ENCODE measurements at regions not wholly inside any gene's neighbourhood (a gene's known extent, or its start where the extent isn't known, plus 50 kb on each side); places are given as distances from the start of the nearest gene placed in this dataset.
"Not testable (repeated sequence)": the region's sequence is repeated elsewhere in the genome, so short reads cannot be mapped to it uniquely, and the experiment has no call there.

- TF ChIP-seq JUND (IDR thresholded peaks at IDR 0.05; ENCODE audit: low read depth), result no peak
- no peak for DNase-seq (ENCODE audit: low read depth in 1 of 2, low spot score in 1 of 2)
- in situ Hi-C loops (cut with HindIII; ENCODE audit: low pct_unique_long_range_greater_than_20kb, low sequenced_read_pairs), result no loop called here
These were observed 115.7 kb downstream of the ZNF92 start for GRCh38 chr7:65489260-65489767.

- in situ Hi-C loops (cut with HindIII; ENCODE audit: low pct_unique_long_range_greater_than_20kb, low sequenced_read_pairs); DNase-seq (ENCODE audit: low read depth in 1 of 2, low spot score in 1 of 2): not testable (repeated sequence)
These were observed 123.0 kb downstream of the ZNF92 start for GRCh38 chr7:65496697-65497096.

- no peak for DNase-seq (ENCODE audit: low read depth in 1 of 2, low spot score in 1 of 2)
- in situ Hi-C loops (cut with HindIII; ENCODE audit: low pct_unique_long_range_greater_than_20kb, low sequenced_read_pairs), result no loop called here
- TF ChIP-seq JUND (IDR thresholded peaks at IDR 0.05; ENCODE audit: low read depth), result no peak
These were observed 129.9 kb downstream of the ZNF92 start for GRCh38 chr7:65503434-65504152.

DNA sequence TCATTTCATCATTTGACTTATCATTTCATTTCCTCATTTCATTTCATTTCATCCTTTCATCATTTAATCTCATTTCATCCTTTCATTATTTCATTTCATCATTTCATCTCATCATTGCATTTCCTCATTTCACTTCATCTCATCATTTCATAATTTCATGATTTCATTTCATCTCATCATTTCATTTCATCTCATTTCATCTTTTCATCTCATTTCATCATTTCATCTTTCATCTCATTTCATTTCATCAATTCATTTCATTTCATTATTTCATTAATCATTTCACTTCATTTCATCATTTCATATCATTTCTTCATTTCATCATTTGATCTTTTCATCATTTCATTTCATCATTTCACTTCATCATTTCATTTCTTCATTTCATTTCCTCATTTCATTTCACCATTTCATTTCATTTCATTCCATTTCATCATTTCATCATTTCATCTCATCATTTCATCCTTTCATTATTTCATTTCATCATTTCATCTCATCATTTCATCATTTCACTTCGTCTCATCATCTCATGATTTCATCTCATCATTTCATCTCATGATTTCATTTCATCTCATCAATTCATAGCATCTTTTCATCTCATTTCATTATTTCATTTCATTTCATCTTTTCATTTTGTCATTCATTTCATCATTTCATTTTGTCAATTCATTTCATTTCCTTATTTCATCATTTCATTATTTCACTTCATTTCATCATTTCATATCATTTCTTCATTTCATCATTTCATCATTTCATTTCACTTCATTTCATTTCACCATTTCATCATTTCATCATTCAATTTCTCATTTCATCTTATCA, 131.1 kb downstream of the ZNF92 start:
- in situ Hi-C loops (cut with HindIII; ENCODE audit: low pct_unique_long_range_greater_than_20kb, low sequenced_read_pairs); DNase-seq (ENCODE audit: low read depth in 1 of 2, low spot score in 1 of 2): not testable (repeated sequence)

GRCh38 chr7:65505320-65505633, 131.6 kb downstream of the ZNF92 start:
- DNase-seq (ENCODE audit: low read depth in 1 of 2, low spot score in 1 of 2); in situ Hi-C loops (cut with HindIII; ENCODE audit: low pct_unique_long_range_greater_than_20kb, low sequenced_read_pairs): not testable (repeated sequence)

DNA sequence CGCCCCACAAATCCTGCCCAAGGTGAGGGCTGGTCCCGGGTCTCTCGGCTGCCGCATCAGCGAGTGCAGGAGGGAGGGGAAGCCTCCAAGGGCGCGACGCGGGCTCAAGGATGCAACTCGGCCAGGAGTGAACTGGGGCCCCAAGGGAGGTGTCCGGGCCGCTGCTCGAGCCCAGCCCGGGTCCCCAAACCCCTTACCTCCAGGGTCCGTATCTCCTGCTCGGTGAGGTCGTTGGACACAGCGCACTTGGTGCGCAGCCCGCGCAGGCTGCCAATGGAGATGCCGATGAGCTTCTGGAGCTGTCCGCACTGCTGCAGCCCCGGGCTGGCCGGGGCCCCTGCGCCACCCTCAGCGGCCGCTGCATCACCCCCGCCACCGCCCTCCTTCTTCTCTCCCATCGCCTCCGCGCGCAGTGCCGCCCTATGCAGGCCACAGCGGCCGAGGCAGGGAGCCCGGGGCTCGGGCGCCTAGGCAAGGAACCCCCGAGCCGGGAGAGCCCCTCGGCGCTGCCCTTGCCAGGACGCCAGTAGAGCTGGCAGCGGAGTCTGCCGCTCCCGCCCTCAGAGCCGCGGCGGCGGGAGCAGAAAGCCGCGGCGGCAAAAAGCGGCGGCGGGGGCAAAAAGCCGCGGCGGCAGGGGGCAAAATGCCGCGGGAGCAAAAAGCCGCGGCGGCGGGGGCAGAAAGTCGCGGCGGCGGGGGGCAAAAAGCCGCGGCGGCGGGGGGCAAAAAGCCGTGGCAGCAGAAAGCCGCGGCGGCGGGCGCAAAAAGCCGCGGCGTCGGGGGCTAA, 135.1 kb downstream of the ZNF92 start:
- DNase-seq (ENCODE audit: low read depth in 1 of 2, low spot score in 1 of 2); in situ Hi-C loops (cut with HindIII; ENCODE audit: low pct_unique_long_range_greater_than_20kb, low sequenced_read_pairs): not testable (repeated sequence)

DNA sequence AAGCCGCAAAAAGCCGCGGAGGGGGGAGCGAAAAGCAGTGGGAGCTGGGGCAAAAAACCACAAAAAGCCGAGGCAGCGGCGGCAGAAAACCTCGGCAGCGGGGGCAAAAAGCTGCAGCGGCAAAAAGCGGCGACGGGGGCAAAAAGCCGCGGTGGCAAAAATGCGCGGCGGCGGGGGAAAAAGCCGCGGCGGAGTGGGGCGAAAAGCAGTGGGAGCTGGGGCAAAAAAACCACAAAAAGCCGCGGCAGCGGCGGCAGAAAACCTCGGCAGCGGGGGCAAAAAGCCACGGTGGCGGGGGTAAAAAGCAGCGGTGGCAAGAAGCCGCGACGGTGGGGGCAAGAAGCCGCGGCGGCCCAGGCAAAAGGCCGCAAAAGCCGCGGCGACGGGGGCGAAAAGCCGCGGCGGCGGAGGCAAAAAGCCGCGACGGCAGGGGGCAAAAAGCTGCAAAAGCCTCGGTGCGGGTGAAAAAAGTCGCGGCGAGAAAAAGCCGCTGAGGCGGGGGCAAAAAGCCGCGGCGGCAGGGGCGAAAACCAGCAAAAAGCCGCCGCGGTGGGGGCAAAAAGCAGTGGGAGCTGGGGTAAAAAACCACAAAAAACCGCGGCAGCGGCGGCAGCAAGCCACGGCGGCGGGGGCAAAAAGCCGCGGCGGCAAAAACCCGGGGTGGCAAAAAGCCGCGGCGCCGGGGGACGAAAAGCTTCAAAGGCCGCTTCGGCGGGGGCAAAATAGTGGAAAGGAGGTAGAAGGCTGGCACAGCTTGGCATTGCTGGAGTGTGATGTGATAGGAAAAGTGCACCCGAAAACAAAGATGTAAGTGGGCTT, 135.9 kb downstream of the ZNF92 start:
- DNase-seq (ENCODE audit: low read depth in 1 of 2, low spot score in 1 of 2), result no peak
- no peak for TF ChIP-seq JUND (IDR thresholded peaks at IDR 0.05; ENCODE audit: low read depth)
- in situ Hi-C loops (cut with HindIII; ENCODE audit: low pct_unique_long_range_greater_than_20kb, low sequenced_read_pairs), result no loop called here

- DNase-seq (ENCODE audit: low read depth in 1 of 2, low spot score in 1 of 2); in situ Hi-C loops (cut with HindIII; ENCODE audit: low pct_unique_long_range_greater_than_20kb, low sequenced_read_pairs): not testable (repeated sequence)
These were observed 136.5 kb downstream of the ZNF92 start for GRCh38 chr7:65510187-65510538.

DNA sequence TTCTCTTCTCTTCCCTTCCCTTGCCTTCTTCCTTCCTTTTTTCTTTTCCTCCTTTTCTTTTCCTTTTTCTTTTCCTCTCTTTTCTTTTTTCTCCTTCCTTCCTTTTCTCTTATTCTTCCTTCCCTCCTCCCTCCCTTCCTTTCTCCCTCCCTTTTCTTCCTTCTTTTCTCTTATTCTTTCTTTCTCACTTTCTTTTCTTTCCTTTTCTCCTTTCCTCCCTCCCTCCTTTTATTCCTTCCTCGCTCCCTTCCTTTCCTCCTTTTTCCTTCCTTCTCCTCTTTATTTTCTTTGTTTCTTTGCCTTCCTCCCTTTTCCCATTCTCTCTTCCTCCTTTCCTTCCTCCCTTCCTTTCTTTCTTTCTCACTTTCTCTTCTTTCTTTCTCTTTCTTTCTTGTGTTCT, 146.1 kb downstream of the ZNF92 start:
- in situ Hi-C loops (cut with HindIII; ENCODE audit: low pct_unique_long_range_greater_than_20kb, low sequenced_read_pairs); DNase-seq (ENCODE audit: low read depth in 1 of 2, low spot score in 1 of 2): not testable (repeated sequence)

DNA sequence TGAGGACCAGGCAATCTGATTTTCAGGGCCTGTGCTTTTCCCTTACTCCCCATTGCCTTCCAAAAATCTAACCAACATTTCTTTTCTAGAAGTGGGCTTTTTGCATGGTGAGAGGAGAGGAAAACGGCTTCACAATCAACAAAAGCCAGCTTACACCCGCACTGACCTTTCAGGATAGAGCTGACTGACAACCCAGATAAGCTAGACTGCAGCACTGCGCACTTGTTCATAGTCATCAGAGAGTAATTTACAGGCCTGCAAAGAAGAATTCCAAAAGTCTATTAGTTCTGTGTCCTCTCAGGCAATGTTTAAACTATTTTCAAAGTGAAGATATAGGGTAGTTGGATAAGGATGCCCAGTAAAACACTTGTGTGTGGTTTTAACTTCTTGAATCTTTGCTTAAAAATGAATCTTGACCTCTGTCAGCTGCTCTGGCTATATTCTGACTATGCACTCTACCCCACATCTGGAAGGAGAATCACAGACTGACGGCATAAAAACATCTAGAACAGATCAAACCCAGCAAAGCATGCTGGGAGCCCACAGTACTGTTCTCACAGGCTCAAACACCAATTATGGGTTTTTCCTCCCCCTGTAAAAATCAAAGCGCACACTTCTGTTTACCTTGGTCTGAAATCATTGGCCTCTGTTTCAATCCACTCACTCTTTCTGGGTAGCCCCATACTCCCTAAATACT, 172.0 kb downstream of the ZNF92 start:
- DNase-seq (ENCODE audit: low read depth in 1 of 2, low spot score in 1 of 2); in situ Hi-C loops (cut with HindIII; ENCODE audit: low pct_unique_long_range_greater_than_20kb, low sequenced_read_pairs): not testable (repeated sequence)

DNA sequence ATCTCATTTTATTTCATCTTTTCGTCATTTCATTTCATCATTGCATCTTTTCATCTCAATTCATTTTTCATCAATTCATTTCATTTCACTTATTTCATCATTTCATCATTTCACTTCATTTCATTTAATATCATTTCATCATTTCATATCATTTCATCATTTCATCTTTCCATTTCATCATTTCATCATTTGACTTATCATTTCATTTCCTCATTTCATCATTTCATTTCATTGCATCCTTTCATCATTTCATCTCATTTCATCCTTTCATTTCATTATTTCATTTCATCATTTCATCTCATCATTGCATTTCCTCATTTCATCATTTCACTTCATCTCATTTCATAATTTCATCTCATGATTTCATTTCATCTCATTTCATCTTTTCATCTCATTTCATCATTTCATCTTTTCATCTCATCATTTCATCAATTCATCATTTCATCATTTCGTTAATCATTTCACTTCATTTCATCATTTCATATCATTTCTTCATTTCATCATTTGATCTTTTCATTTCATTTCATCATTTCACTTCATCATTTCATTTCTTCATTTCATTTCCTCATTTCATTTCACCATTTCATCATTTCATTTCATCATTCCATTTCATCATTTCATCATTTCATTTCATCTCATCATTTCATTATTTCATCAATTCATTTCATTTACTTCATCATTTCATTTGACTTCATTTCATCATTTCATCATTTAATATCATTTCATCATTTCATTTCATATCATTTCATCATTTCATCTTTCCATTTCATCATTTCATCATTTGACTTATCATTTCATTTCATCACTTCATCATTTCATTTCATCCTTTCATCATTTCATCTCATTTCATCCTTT, 176.2 kb downstream of the ZNF92 start:
- in situ Hi-C loops (cut with HindIII; ENCODE audit: low pct_unique_long_range_greater_than_20kb, low sequenced_read_pairs), result not testable (repeated sequence)

GRCh38 chr7:65550444-65550809, 176.8 kb downstream of the ZNF92 start:
- DNase-seq (ENCODE audit: low read depth in 1 of 2, low spot score in 1 of 2); in situ Hi-C loops (cut with HindIII; ENCODE audit: low pct_unique_long_range_greater_than_20kb, low sequenced_read_pairs): not testable (repeated sequence)

More for the DNA sequence above, 176.2 kb downstream of the ZNF92 start:
- DNase-seq (ENCODE audit: low read depth in 1 of 2, low spot score in 1 of 2), result not testable (repeated sequence)

DNA sequence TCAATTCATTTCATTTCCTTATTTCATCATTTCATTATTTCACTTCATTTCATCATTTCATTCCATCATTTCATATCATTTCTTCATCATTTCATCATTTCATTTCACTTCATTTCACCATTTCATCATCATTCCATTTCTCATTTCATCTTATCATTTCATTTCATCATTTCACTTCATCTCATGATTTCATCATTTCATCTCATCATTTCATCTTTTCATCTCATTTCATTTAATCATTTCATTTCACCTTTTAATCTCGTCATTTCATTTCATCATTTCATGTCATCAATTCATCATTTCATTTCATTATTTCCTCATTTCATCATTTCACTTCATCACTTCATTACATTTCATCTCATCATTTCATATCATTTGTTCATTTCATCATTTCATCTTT, 177.4 kb downstream of the ZNF92 start:
- in situ Hi-C loops (cut with HindIII; ENCODE audit: low pct_unique_long_range_greater_than_20kb, low sequenced_read_pairs); DNase-seq (ENCODE audit: low read depth in 1 of 2, low spot score in 1 of 2): not testable (repeated sequence)

GRCh38 chr7:65554553-65555476, 181.2 kb downstream of the ZNF92 start:
- in situ Hi-C loops (cut with HindIII; ENCODE audit: low pct_unique_long_range_greater_than_20kb, low sequenced_read_pairs); DNase-seq (ENCODE audit: low read depth in 1 of 2, low spot score in 1 of 2): not testable (repeated sequence)

GRCh38 chr7:65558584-65558983, 184.9 kb downstream of the ZNF92 start:
- in situ Hi-C loops (cut with HindIII; ENCODE audit: low pct_unique_long_range_greater_than_20kb, low sequenced_read_pairs), result not testable (repeated sequence)
- peak in 1 of 2 experiments; percentile 0 for DNase-seq (ENCODE audit: low read depth in 1 of 2, low spot score in 1 of 2)
